Left colon (tissue), 2 donors: ENCODE measurements at regions not wholly inside any gene's neighbourhood (a gene's known extent, or its start where the extent isn't known, plus 50 kb on each side); places are given as distances from the start of the nearest gene placed in this dataset.
A peak's percentile ranks its signal among the peaks of the same experiment; 100 is the strongest.
"Not testable (repeated sequence)": the region's sequence is repeated elsewhere in the genome, so short reads cannot be mapped to it uniquely, and the experiment has no call there.

Experiments
- ATAC-seq: fragments of 200-7000 bp; cut with Tn5 transposase; one replicate; pipeline ENCODE4 v1.9.1; 2020; ENCODE audit warnings: mild to moderate bottlenecking, moderate library complexity
- DNase-seq, 2 donors: peaks; one replicate each; pipeline ENCODE4 v3.0.0-alpha.2; 2020
- intact Hi-C, 2 donors: fragments of 100-400 bp; cut with DNase I in 1 of 2; cut with micrococcal nuclease in 1 of 2; formaldehyde crosslinking; loops; one replicate each; pipeline versions ENCODE4 v1.11.2 to v1.14.0; 2022; cut with DNase I, micrococcal nuclease
- donor health status: DM: no; HTN: no; CAD: no.
- donor health status: DM: yes; HTN: yes; CAD: no.

- ATAC-seq (no peak), DNase-seq (no peak)
- intact Hi-C loops: no loop called here
Observed at GRCh38 chr13:40366119-40366518, 300.3 kb downstream of the FOXO1 start.

GRCh38 chr13:40368127-40368891 lies 298.1 kb downstream of the FOXO1 start:
- intact Hi-C loops: no loop called here
- peak; percentile 77 for ATAC-seq

GRCh38 chr13:40370661-40371060 lies 295.8 kb downstream of the FOXO1 start:
- ATAC-seq (no peak), DNase-seq (no peak)
- intact Hi-C loops: no loop called here

More at GRCh38 chr13:40368127-40368891, 298.1 kb downstream of the FOXO1 start:
- DNase-seq: no peak

GRCh38 chr13:40371531-40372125 lies 294.8 kb downstream of the FOXO1 start:
- intact Hi-C loops: no loop called here
- ATAC-seq: no peak
- no peak for DNase-seq

- DNase-seq, ATAC-seq, intact Hi-C loops: not testable (repeated sequence)
Observed at GRCh38 chr13:40373608-40374007, 292.8 kb downstream of the FOXO1 start.

- ATAC-seq: no peak
- DNase-seq: no peak
Observed at GRCh38 chr13:40375489-40376171, 290.8 kb downstream of the FOXO1 start.

GRCh38 chr13:40376296-40376849 lies 290.1 kb downstream of the FOXO1 start:
- intact Hi-C loops: no loop called here

More at GRCh38 chr13:40375489-40376171, 290.8 kb downstream of the FOXO1 start:
- intact Hi-C loops: no loop called here

GRCh38 chr13:40376867-40377535 lies 289.4 kb downstream of the FOXO1 start:
- DNase-seq: no peak
- ATAC-seq: no peak
- intact Hi-C loops: no loop called here

More at GRCh38 chr13:40376296-40376849, 290.1 kb downstream of the FOXO1 start:
- no peak for DNase-seq
- no peak for ATAC-seq

- DNase-seq (no peak), ATAC-seq (no peak)
- intact Hi-C loops: no loop called here
Observed at GRCh38 chr13:40377783-40378182, 288.7 kb downstream of the FOXO1 start.

- ATAC-seq: no peak
- intact Hi-C loops: no loop called here
Observed at GRCh38 chr13:40379196-40379595, 287.2 kb downstream of the FOXO1 start.

GRCh38 chr13:40379794-40380578 lies 286.5 kb downstream of the FOXO1 start:
- intact Hi-C loops: no loop called here
- no peak for ATAC-seq
- no peak for DNase-seq

More at GRCh38 chr13:40379196-40379595, 287.2 kb downstream of the FOXO1 start:
- DNase-seq: no peak

GRCh38 chr13:40381935-40382764 lies 284.3 kb downstream of the FOXO1 start:
- intact Hi-C loops: no loop called here
- DNase-seq (no peak), ATAC-seq (no peak)

GRCh38 chr13:40383132-40383531 lies 283.3 kb downstream of the FOXO1 start:
- ATAC-seq: no peak
- intact Hi-C loops: no loop called here

GRCh38 chr13:40383885-40384284 lies 282.6 kb downstream of the FOXO1 start:
- intact Hi-C loops: no loop called here
- DNase-seq: no peak
- ATAC-seq: no peak

More at GRCh38 chr13:40383132-40383531, 283.3 kb downstream of the FOXO1 start:
- DNase-seq: no peak

GRCh38 chr13:40384976-40385857 lies 281.2 kb downstream of the FOXO1 start:
- DNase-seq: no peak
- no peak for ATAC-seq
- intact Hi-C loops: no loop called here

- DNase-seq (no peak), ATAC-seq (no peak)
- intact Hi-C loops: no loop called here
Observed at GRCh38 chr13:40385858-40386180, 280.6 kb downstream of the FOXO1 start.

GRCh38 chr13:40386586-40386985 lies 279.9 kb downstream of the FOXO1 start:
- no peak for DNase-seq
- intact Hi-C loops: no loop called here
- no peak for ATAC-seq
